Activated CD8-positive, alpha-beta T cell treated with anti-CD3 and anti-CD28 coated beads for 36 hours (primary cell): ENCODE measurements at regions not wholly inside any gene's neighbourhood (a gene's known extent, or its start where the extent isn't known, plus 50 kb on each side); places are given as distances from the start of the nearest gene placed in this dataset.

Source experiments
- ATAC-seq: fragments of 200-7000 bp; cut with Tn5 transposase; one replicate; pipeline ENCODE4 v1.10.0; 2021; ENCODE audit warnings: mild to moderate bottlenecking, moderate library complexity
- CTCF ChIA-PET: fragments of 350-600 bp; sonication (Branson Sonifier 250); formaldehyde crosslinking; loops from one replicate; lab custom pipeline; 2021; ENCODE audit warnings: antibody characterized with exemption; lab: Charles Lee
- POLR2A ChIA-PET: fragments of 350-600 bp; sonication (Branson Sonifier 250); formaldehyde crosslinking; loops from one replicate; lab custom pipeline; 2021; ENCODE audit warnings: antibody characterized with exemption; lab: Charles Lee
- DNase-seq: peaks from one replicate; pipeline ENCODE4 v3.0.0-alpha.2; 2020
- H3K27ac Mint-ChIP-seq: one replicate; pipeline ENCODE4 v1.8.0; 2021; ENCODE audit warnings: mild to moderate bottlenecking, mixed read lengths
- H3K27me3 Mint-ChIP-seq: one replicate; pipeline ENCODE4 v1.8.0; 2021; ENCODE audit warnings: mixed read lengths
- H3K36me3 Mint-ChIP-seq: one replicate; pipeline ENCODE4 v1.8.0; 2021; ENCODE audit warnings: low read depth, mixed read lengths
- H3K4me1 Mint-ChIP-seq: one replicate; pipeline ENCODE4 v1.8.0; 2021; ENCODE audit warnings: low read depth, mixed read lengths
- H3K4me3 Mint-ChIP-seq: one replicate; pipeline ENCODE4 v1.8.0; 2021; ENCODE audit warnings: mild to moderate bottlenecking, moderate library complexity, mixed read lengths
- H3K9me3 Mint-ChIP-seq: one replicate; pipeline ENCODE4 v1.8.0; 2021; ENCODE audit warnings: mixed read lengths
- CTCF ChIP-seq: fragments of 200-600 bp; IDR thresholded peaks from one replicate; pipeline ENCODE4 v1.8.0; 2022; ENCODE audit warnings: antibody characterized with exemption, mild to moderate bottlenecking
- intact Hi-C: fragments of 100-400 bp; cut with micrococcal nuclease; formaldehyde crosslinking; loops from one replicate; pipeline ENCODE4 v1.10.0; 2022

GRCh38 chr16:65922923-65923322, 443.6 kb upstream of the CDH5 start:
- Mint-ChIP-seq H3K27me3 (no peaks in the 10 kb centered on the region), H3K9me3 (no peaks in the 10 kb centered on the region), H3K27ac (no peak overlapping the region), H3K4me3 (no peak overlapping the region), H3K4me1 (no peaks in the 10 kb centered on the region), H3K36me3 (no peaks in the 10 kb centered on the region)
- CTCF ChIA-PET = no interaction called here
- no peak for ATAC-seq
- DNase-seq = no peak
- POLR2A ChIA-PET = no interaction called here
- intact Hi-C loops = no loop called here
- no peak for TF ChIP-seq CTCF

GRCh38 chr16:65919986-65920376, 446.5 kb upstream of the CDH5 start:
- Mint-ChIP-seq H3K27ac (no peak overlapping the region), H3K9me3 (no peaks in the 10 kb centered on the region), H3K36me3 (no peaks in the 10 kb centered on the region), H3K4me3 (no peak overlapping the region), H3K27me3 (no peaks in the 10 kb centered on the region), H3K4me1 (no peaks in the 10 kb centered on the region)
- intact Hi-C loops = no loop called here
- ChIA-PET CTCF (no interaction called here), POLR2A (no interaction called here)
- DNase-seq (no peak), ATAC-seq (no peak)
- no peak for TF ChIP-seq CTCF

GRCh38 chr16:65919145-65919985, 447.1 kb upstream of the CDH5 start:
- H3K36me3 Mint-ChIP-seq = no peaks in the 10 kb centered on the region
- no peaks in the 10 kb centered on the region for H3K9me3 Mint-ChIP-seq
- H3K27ac Mint-ChIP-seq = no peak overlapping the region
- no peak for DNase-seq
- CTCF ChIA-PET = no interaction called here
- no peaks in the 10 kb centered on the region for H3K27me3 Mint-ChIP-seq
- POLR2A ChIA-PET = no interaction called here
- no peak for ATAC-seq
- TF ChIP-seq CTCF = no peak
- H3K4me3 Mint-ChIP-seq = no peak overlapping the region
- H3K4me1 Mint-ChIP-seq = no peaks in the 10 kb centered on the region
- intact Hi-C loops = no loop called here

- Mint-ChIP-seq H3K4me3 (no peak overlapping the region), H3K4me1 (no peaks in the 10 kb centered on the region), H3K36me3 (no peaks in the 10 kb centered on the region), H3K9me3 (peaks cover 1% of the 10 kb centered on the region), H3K27ac (no peak overlapping the region), H3K27me3 (no peaks in the 10 kb centered on the region)
- ChIA-PET CTCF (no interaction called here), POLR2A (no interaction called here)
- ATAC-seq = no peak
- DNase-seq = no peak
- intact Hi-C loops = no loop called here
- TF ChIP-seq CTCF = no peak
Observed at GRCh38 chr16:65917466-65917865, 449.0 kb upstream of the CDH5 start.

- Mint-ChIP-seq H3K27me3 (no peaks in the 10 kb centered on the region), H3K27ac (no peak overlapping the region), H3K4me1 (no peaks in the 10 kb centered on the region), H3K4me3 (no peak overlapping the region), H3K36me3 (no peaks in the 10 kb centered on the region), H3K9me3 (peaks cover 1% of the 10 kb centered on the region)
- intact Hi-C loops = no loop called here
- POLR2A ChIA-PET = no interaction called here
- CTCF ChIA-PET = no interaction called here
- ATAC-seq (no peak), DNase-seq (no peak)
- TF ChIP-seq CTCF = no peak
Observed at GRCh38 chr16:65916995-65917394, 449.5 kb upstream of the CDH5 start.
